ENCODE measurements at regions not wholly inside any gene's neighbourhood (a gene's known extent, or its start where the extent isn't known, plus 50 kb on each side); places are given as distances from the start of the nearest gene placed in this dataset.

DNA sequence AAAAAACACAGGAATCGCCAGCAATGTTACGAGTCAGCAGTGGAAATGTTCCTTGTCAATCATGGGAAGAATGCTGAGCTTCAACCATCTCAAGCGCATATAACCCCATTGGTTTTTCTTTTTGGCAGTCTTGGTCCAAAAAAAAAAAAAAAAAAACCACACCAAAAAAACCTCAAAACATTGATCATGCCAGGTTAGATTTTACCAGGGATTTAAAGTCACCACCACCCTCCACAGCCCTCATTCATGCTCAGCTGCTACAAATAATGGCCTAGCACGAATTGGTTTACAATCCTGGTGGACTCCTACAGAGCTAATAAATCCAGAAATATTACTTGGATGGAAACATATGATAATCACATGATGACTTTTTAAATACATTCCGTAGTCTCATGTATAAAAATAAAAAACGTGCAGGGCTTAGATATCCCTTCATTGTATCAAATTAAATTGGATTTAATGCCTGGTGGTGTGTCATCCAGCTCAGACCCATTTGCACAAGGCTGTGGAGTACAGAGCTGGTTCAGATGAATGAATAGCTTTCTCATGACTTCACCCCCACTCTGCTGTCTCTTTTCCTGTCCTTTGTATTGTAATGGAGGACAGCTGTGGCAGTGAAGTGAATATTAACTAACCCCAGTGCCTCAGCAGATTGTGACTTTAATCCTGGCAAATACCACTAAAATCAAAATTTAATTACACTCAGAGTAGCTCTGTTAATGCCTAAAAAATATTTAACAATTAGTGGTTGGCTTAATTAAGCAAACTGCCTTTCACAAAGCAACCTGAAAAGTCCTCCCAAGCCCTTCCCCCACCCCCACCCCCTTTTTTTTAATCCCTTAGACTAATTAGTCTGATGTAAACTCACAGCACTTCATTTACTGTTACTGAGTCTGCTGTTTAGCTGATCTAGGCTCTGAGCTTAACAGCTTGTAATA, 626.5 kb upstream of the ZNF608 start:
- WGBS = 79% methylated on average over 6 of the region's 6 CpGs
- Histone ChIP-seq H3K4me1 (ENCODE audit: insufficient read depth) (no peaks in the 10 kb centered on the region), H3K4me3 (ENCODE audit: low read depth, low read length) (no peak overlapping the region), H3K36me3 (ENCODE audit: insufficient read depth) (no peaks in the 10 kb centered on the region), H3K27ac (ENCODE audit: low read depth) (no peak overlapping the region)
- no peak for DNase-seq (ENCODE audit: extremely low spot score)

DNA sequence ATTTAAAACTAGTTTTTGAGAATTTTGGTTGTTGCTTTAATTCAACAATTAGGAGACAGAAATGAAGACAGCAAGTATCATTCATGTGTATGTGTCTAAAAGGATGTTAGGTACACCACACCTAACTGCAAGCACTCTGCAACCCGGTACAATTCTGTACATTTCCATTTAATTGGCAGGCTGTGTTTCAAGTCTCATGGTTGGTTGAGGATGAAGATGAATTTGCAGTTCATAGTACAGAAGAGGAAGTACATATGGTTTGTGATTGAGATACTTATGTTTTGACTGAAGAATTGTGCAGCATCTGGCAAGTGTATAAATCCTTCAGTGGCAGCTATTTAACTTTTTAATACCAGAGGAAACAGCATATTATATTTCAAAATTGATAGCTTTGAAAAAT, 628.7 kb upstream of the ZNF608 start:
- no peak overlapping the region for H3K27ac ChIP-seq (ENCODE audit: low read depth)
- H3K36me3 ChIP-seq (ENCODE audit: insufficient read depth) = no peaks in the 10 kb centered on the region
- DNase-seq (ENCODE audit: extremely low spot score) = no peak
- no peak overlapping the region for H3K4me3 ChIP-seq (ENCODE audit: low read depth, low read length)
- no peaks in the 10 kb centered on the region for H3K4me1 ChIP-seq (ENCODE audit: insufficient read depth)
- 82% methylated on average over 1 of the region's 1 CpG for WGBS

DNA sequence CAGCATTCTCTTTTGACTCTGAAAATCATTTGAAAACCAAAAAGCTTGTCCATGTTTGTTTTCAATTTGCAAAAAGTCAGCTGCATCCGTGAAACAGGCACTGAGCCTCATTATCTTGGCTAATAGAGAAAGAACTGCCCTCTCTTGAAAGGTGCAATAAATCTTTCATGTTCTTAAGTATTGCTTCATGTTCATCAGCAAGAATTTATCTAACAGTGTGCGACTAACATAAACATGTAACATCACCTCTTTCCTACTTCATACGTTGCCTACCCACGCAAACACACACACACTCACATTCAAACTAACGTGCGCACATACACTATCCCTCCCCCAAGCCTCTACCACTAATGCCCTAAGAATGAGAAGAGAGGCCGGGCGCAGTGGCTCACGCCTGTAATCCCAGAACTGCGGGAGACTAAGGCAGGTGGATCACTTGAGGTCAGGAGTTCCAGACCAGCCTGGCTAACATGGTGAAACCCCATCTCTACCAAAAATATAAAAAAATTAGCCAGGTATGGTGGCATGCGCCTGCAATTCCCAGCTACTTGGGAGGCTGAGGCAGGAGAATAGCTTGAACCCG, 629.7 kb upstream of the ZNF608 start:
- WGBS = 81% methylated on average over 12 of the region's 12 CpGs
- no peak for DNase-seq (ENCODE audit: extremely low spot score)
- Histone ChIP-seq H3K4me1 (ENCODE audit: insufficient read depth) (no peaks in the 10 kb centered on the region), H3K4me3 (ENCODE audit: low read depth, low read length) (no peak overlapping the region), H3K36me3 (ENCODE audit: insufficient read depth) (no peaks in the 10 kb centered on the region), H3K27ac (ENCODE audit: low read depth) (no peak overlapping the region)

DNA sequence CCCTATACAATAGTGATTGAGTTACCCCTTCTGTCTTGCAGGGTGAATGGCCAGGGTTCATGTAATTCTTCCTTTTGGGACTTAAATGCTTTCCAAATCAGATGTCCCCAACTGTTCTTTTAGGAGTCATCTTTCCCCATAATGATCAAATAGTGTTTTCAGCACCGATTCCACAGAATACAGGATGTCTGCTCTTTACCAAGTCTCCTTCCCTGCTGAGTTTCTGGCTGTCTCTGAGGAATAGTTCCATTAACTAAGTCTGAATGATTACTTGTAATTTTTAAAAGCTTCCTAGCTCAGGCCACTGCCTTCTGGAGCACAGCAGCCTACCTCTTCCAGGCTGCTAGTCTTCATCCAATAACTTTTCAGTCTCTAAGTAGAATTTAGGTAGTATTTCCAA, 630.7 kb upstream of the ZNF608 start:
- 90% methylated on average over 1 of the region's 1 CpG for WGBS

DNA sequence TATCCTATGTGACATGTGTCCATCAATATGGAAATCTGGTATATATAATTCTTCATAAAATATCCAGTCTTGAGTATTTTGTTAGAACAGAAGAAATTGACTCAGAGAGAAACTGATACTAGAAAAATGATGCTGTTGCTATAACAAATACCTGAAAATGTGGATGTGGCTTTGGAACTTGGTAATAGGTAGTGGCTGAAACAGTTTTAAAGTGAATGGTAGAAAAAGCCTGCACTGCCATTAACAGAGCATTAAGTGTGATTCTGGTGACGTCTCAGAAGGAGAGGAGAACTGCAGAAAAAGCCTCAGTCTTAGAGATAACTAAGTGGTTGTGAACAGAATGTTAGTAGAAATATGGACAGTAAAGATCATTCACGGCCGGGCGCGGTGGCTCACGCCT, 634.9 kb upstream of the ZNF608 start:
- H3K4me3 ChIP-seq (ENCODE audit: low read depth, low read length) = no peak overlapping the region
- H3K36me3 ChIP-seq (ENCODE audit: insufficient read depth) = no peaks in the 10 kb centered on the region
- no peak overlapping the region for H3K27ac ChIP-seq (ENCODE audit: low read depth)
- H3K4me1 ChIP-seq (ENCODE audit: insufficient read depth) = no peaks in the 10 kb centered on the region
- 46% methylated on average over 2 of the region's 6 CpGs for WGBS
- no peak for DNase-seq (ENCODE audit: extremely low spot score)

More for the DNA sequence above, 630.7 kb upstream of the ZNF608 start:
- no peak overlapping the region for H3K4me3 ChIP-seq (ENCODE audit: low read depth, low read length)
- no peaks in the 10 kb centered on the region for H3K36me3 ChIP-seq (ENCODE audit: insufficient read depth)
- no peak overlapping the region for H3K27ac ChIP-seq (ENCODE audit: low read depth)
- no peak for DNase-seq (ENCODE audit: extremely low spot score)
- H3K4me1 ChIP-seq (ENCODE audit: insufficient read depth) = no peaks in the 10 kb centered on the region

DNA sequence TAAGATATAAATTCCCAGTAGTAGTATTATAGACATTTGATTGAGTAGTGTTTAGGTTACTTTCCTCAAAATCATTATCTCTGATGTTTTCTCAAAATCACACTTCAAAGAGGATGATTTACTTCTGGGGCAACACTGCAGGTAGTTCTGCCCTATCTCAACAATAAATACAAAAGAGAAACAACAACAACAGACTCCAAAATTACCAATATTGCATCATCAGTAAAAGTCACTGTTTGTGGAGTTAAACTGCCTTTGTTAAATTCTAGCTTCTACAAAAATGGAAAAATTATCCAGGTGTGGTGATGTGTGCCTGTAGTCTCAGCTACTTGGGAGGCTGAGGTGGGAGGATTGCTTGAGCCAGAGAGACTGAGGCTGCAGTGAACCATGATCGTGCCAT, 637.6 kb upstream of the ZNF608 start:
- no peaks in the 10 kb centered on the region for H3K4me1 ChIP-seq (ENCODE audit: insufficient read depth)
- 91% methylated on average over 1 of the region's 1 CpG for WGBS

DNA sequence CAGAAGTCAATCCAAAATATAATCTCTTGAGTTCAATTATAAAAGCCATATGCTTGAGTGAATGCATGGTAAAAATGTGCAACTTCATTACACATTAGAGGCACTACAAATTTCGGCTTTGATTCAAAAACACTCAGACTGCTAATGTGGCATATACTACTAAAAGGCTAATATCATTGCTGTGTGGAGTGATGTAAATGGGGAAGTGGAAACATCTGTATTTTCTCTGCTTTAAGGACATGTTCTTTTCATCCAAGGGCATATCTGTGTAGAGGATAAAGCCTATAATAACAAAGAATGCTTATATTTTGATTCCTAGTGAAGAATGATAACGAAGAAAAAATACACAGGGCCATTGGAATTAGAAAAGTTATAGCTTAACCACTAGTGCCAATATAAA, 643.9 kb upstream of the ZNF608 start:
- H3K4me1 ChIP-seq (ENCODE audit: insufficient read depth) = no peaks in the 10 kb centered on the region
- no peak overlapping the region for H3K4me3 ChIP-seq (ENCODE audit: low read depth, low read length)
- no peak overlapping the region for H3K27ac ChIP-seq (ENCODE audit: low read depth)
- 37% methylated on average over 2 of the region's 2 CpGs for WGBS
- DNase-seq (ENCODE audit: extremely low spot score) = no peak
- no peaks in the 10 kb centered on the region for H3K36me3 ChIP-seq (ENCODE audit: insufficient read depth)

More for the DNA sequence above, 637.6 kb upstream of the ZNF608 start:
- no peak for DNase-seq (ENCODE audit: extremely low spot score)
- Histone ChIP-seq H3K36me3 (ENCODE audit: insufficient read depth) (no peaks in the 10 kb centered on the region), H3K4me3 (ENCODE audit: low read depth, low read length) (no peak overlapping the region), H3K27ac (ENCODE audit: low read depth) (no peak overlapping the region)

DNA sequence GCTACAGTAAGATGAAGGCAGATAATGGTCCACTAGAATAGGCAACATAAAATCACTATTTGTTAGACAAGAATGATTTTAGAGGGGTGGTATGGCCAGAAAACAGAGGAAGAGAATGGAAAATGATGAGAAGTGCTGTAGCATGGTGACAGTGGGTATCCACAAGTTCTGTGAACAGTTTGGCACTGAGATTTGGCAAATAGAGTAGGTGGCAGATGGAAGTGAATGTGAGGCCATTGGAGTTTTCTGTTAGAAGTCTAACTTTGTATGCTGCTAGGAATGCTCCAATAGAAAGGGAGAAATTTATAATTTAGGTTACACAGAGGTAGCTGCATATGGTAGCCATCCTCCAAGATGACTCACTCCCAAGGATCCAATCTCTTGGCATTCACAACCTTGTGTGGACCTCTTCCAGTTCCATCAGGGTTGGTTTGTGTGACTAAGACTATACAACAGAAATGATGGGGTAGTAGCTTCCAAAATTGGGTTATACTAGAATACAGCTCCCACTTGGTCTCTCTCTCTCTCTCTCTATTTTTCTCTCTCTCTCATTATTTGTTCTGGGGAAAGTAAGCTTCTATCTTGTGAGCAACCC, 646.9 kb upstream of the ZNF608 start:
- no peak for DNase-seq (ENCODE audit: extremely low spot score)
- Histone ChIP-seq H3K36me3 (ENCODE audit: insufficient read depth) (no peaks in the 10 kb centered on the region), H3K27ac (ENCODE audit: low read depth) (no peak overlapping the region), H3K4me3 (ENCODE audit: low read depth, low read length) (no peak overlapping the region), H3K4me1 (ENCODE audit: insufficient read depth) (no peaks in the 10 kb centered on the region)

DNA sequence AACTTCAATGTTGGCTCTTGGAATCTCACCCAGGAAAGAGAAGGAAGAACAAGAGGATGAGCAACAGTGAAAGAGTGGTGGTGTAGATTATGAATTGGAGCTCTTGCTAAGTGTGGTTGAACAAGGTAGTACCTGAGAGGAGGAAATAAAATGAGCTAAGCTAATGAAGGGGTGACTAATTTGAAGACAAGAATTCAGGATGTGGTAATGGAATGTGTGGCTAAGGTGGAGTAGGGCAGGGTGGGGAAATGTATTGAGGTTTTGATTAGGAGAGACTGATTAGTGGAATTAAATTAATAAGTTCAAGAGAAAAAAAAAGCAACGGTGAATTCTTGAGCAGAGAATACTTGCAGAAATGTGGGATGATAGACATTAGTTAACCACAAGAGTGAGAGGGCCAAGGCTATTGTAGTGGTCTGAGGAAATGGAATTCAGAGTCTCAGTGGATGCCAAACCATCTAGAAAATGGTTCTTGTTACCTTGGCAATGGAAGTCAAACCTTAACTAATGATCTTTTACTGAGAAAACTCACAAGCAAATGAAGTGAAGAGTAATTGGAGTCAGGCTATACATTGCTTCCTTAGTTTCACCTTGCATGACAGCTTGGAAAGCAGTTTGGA, 648.3 kb upstream of the ZNF608 start:
- no peak for DNase-seq (ENCODE audit: extremely low spot score)
- Histone ChIP-seq H3K4me1 (ENCODE audit: insufficient read depth) (no peaks in the 10 kb centered on the region), H3K27ac (ENCODE audit: low read depth) (no peak overlapping the region), H3K4me3 (ENCODE audit: low read depth, low read length) (no peak overlapping the region), H3K36me3 (ENCODE audit: insufficient read depth) (no peaks in the 10 kb centered on the region)
- WGBS = 84% methylated on average over 1 of the region's 1 CpG

DNA sequence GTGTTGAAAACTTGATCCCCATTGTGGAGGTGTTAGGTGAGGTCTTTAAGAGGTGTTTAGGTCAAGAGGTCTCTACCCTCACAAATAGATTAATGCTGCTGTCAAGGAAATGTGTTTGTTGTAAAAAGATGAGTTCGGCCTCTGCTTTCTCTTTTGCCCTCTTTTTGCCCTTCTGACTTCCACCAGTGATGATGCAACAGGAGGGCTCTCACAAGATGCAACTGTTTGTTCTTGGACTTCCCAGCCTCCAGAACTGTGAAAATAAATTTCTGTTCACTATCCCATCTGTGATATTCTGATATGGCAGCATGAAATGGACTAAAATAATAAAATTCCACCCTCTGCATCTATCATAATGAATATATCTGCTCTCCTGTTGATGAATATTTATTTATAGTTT, 650.0 kb upstream of the ZNF608 start:
- H3K36me3 ChIP-seq (ENCODE audit: insufficient read depth) = no peaks in the 10 kb centered on the region
- 97% methylated on average over 1 of the region's 1 CpG for WGBS
- H3K4me1 ChIP-seq (ENCODE audit: insufficient read depth) = no peaks in the 10 kb centered on the region
- no peak overlapping the region for H3K27ac ChIP-seq (ENCODE audit: low read depth)
- DNase-seq (ENCODE audit: extremely low spot score) = no peak
- H3K4me3 ChIP-seq (ENCODE audit: low read depth, low read length) = no peak overlapping the region

DNA sequence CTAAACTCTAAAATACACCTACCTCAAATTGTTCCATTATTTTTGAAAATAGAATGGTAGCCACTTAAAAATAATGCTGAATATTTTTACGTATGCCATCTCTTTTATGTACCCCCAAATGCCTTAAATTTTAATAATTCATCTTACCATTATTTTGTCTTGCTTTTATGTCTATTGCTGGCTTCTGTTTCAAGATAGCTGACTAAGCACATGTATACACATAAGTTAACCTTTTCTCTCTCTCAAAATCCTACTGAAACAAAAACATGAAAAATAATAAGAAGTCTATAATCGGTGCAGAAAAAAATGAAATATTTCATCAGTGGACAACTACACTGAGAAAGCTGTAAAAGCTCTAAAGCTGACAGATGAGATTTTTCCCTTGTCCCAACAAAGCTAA, 652.0 kb upstream of the ZNF608 start:
- DNase-seq (ENCODE audit: extremely low spot score) = no peak
- 92% methylated on average over 2 of the region's 2 CpGs for WGBS
- Histone ChIP-seq H3K4me1 (ENCODE audit: insufficient read depth) (no peaks in the 10 kb centered on the region), H3K4me3 (ENCODE audit: low read depth, low read length) (no peak overlapping the region), H3K27ac (ENCODE audit: low read depth) (no peak overlapping the region), H3K36me3 (ENCODE audit: insufficient read depth) (no peaks in the 10 kb centered on the region)

DNA sequence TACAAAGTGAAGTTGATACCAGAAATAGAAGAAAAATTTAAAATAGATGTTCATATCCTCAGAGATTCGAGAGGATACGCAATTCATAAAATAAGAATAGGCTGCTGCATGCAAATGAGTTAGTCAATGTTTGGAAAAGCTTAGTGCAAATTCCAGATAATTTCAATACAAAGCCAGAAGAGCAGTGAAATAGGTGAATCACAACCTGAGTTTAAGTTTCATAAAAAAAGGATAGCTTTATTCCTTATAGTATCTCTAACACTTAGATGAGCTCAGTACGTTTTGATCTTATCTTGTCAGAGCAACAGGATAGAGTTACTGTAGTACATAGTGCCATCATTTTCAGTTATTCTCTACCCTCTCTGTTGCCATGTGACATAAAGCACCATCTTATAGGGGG, 653.4 kb upstream of the ZNF608 start:
- no peak overlapping the region for H3K27ac ChIP-seq (ENCODE audit: low read depth)
- DNase-seq (ENCODE audit: extremely low spot score) = no peak
- no peaks in the 10 kb centered on the region for H3K36me3 ChIP-seq (ENCODE audit: insufficient read depth)
- 97% methylated on average over 3 of the region's 3 CpGs for WGBS
- no peaks in the 10 kb centered on the region for H3K4me1 ChIP-seq (ENCODE audit: insufficient read depth)
- H3K4me3 ChIP-seq (ENCODE audit: low read depth, low read length) = no peak overlapping the region

DNA sequence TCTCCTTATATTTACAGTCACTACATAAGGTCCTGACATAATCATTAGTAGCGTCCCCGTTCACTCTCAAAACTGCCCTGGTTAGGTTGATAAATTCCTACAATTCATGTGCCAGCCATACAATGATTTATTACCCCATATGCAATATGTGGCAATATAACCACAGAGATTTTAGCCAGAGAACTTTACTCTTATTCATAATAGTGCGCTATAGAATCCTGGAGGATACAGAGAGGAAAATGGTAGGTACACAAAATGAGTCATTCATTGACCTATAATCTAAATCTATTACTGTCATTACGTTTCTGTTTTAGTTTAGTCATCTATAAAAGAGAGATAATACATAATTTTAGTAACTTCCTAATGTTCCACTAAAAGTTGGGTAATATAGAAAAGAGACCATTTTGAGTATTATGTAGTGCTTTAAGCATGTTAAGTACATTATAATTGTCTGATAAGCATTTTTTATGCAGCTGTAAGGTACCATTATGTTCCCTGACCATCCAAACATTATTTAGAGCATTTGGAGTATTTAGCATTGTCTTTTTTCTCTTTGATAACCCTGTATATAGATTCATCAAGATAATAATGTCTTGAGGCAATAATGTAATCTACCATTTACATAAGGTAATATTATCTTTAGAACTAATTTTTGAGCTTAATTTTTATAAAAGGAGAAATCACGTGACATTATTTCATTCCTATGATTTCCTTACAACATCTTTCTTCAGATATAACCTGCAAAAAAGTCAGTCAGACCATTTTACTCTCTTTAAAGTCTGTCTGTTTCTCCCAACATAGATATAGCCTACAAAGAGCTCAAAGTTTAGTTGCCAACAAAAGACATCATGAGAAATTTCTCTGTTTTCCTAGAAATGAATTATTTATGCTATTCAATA, 655.5 kb upstream of the ZNF608 start:
- Histone ChIP-seq H3K27ac (ENCODE audit: low read depth) (no peak overlapping the region), H3K36me3 (ENCODE audit: insufficient read depth) (no peaks in the 10 kb centered on the region), H3K4me1 (ENCODE audit: insufficient read depth) (no peaks in the 10 kb centered on the region), H3K4me3 (ENCODE audit: low read depth, low read length) (no peak overlapping the region)
- WGBS = 69% methylated on average over 5 of the region's 5 CpGs
- DNase-seq (ENCODE audit: extremely low spot score) = no peak

Data from urinary bladder (tissue), 3 donors.